CD4-positive, alpha-beta T cell treated with Interleukin-6 at 100 ng/mL for 8 hours (primary cell): ENCODE measurements at regions not wholly inside any gene's neighbourhood (a gene's known extent, or its start where the extent isn't known, plus 50 kb on each side); places are given as distances from the start of the nearest gene placed in this dataset.
"Not testable (repeated sequence)": the region's sequence is repeated elsewhere in the genome, so short reads cannot be mapped to it uniquely, and the experiment has no call there.

ENCODE experiments used
- DNase-seq: peaks from one replicate; pipeline ENCODE4 v3.0.0-alpha.2; 2020; ENCODE audit warnings: mixed read lengths, low spot score

DNA sequence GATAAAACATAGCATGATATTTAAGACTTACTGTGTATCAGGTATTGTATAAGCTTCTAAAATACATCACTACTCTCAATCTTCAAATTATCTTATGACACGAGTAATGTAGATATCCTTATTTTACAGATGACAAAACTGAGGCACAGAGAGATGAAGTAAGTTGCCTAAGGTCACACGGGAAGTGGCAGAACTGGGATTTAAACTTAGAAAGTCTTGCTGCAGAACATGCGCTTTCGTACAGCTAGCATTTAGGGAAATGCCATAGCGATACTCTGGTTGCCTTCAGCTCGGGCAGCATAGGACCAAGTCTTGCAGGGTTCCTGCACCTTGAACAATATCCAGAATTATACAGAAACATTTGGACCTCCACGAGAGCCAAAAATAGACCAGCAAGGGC lies 162.4 kb downstream of the BRMS1L start:
- DNase-seq, result no peak

DNA sequence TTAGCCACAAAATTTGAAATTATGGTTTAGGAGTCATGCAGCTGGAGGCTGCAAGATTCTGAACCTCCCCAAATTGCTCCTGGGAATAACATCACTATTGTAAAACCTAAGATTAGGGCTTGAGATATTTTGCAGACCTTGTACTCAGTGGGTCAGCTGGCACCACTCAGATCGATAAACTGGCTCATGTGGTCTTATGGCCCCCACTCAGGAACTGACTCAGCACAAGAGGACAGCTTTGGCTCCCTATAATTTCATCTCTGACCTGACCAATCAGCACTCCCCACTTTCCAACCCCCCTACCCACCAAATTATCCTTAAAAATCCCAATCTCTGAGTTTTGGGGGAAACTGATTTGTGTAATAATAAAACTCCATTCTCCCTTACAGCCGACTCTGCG lies 161.6 kb downstream of the BRMS1L start:
- no peak for DNase-seq

DNA sequence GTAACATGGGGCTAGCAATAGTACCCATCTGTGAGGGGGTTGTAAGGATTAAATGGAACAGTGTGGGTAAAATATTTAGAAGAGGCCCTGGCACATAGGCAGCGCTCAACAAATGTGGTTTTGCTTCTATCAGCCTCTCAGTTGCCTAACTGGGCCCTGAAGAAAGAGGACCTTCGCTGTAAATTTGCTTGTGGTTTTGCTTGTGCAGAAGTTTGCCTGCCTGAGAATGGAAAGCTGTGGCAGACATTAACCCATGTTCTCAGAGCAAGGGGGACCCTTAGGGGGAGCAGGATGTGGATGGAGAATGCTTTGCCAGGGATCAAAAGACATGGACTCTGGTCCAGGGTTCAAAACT lies 160.1 kb downstream of the BRMS1L start:
- DNase-seq, result no peak

DNA sequence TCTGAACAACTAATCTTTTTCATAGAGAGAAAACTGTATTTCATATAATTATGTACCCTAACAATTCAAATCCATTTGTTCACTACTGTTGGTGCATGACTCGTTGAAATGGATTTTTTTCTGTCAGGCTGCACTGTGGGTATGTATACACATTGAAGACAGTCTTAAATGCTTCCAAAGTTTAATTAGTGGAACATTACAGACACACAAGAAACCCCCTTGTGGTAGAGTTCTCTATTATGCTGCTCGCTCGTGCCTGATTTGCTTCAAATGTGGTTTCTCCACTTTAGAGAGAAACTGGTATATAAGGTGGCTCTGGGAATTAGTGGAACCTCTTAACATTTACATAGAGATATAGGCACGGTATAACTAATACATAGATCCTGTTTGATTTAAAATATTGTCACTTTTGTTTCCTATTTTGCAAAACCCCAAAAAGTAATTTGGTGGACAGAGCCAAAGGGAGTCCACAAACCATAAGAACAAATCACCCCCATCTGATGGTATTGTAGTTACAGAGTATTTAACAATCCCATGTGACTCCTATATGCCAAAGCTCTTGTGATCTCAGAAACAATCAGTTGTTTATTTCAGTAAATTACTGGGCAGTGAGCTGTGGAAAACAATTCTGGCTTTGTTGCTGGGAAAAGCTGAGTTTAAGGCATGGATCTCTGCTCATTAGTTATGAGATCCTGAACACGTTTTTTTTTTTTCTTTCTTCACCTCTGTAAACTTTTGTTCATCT lies 159.5 kb downstream of the BRMS1L start:
- DNase-seq, result no peak

- DNase-seq, result no peak
Measured at GRCh38 chr14:35979531-35979930, 153.4 kb downstream of the BRMS1L start.

- no peak for DNase-seq
Measured at GRCh38 chr14:35978561-35978960, 152.4 kb downstream of the BRMS1L start.

DNA sequence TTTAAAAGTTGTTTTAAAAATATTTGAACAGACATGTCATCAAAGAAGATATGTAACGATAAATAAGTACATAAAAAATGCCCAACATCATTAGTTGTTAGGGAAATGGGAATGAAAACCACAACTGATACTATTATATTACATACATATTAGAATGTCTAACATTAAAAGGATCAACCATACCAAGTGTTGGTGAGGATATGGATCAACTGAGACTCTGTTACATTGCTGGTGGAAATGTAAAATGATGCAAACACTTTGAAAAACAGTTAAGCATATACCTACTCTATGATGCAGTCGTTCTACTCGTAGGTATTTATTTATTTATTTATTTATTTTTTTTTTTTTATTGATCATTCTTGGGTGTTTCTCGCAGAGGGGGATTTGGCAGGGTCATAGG lies 149.7 kb downstream of the BRMS1L start:
- no peak for DNase-seq

DNA sequence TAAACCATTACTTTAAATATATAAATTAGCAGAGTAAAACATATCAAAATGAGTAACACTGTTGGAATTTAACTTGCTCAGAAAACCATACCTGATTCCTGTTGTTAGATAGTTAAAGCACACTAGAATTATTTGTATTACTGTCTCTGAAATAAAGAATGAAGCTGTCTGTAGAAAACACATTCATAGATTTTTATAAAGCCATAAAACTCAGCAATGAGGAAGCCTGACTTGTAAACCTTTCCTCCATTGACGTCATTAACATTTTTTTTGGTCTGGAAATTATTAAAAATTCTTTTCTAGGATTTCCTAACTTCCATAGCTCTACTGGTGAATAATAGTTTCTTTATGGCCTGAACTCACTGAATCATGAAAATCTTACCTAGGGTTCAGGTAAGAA lies 147.6 kb downstream of the BRMS1L start:
- DNase-seq, result no peak

DNA sequence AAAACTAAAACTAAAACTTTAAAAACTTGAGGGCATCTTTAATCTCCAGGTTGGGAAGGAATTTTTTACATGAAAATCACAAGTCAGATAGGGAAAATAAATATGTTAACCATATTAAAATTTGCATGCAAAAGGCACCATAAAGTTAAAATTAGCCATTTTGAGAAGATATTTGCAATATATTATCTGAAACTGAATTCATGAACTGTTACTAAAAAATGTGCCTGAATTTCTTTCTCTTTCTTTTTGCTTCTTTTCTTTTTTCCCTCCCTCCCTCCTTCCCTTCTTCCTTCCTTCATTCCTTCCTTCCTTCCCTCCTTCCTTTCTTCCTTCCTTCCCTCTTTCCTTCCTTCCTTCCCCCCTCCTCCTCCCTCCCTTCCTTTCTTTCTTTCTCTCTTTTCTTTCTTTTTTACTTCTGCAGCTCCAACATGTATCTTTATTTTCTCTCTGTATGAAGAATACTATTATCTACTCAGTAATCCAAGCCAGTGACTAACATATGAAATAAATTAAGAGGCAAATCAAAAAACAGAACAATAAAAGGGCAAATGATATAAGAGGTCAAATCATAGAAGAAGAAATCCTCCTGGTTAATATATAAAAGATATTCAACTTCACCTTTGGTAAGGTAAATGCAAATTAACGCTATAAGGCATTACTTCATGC lies 146.0 kb downstream of the BRMS1L start:
- no peak for DNase-seq

GRCh38 chr14:35969310-35969709 lies 143.2 kb downstream of the BRMS1L start:
- DNase-seq, result no peak

- DNase-seq, result no peak
Measured at GRCh38 chr14:35965400-35965799, 139.3 kb downstream of the BRMS1L start.

DNA sequence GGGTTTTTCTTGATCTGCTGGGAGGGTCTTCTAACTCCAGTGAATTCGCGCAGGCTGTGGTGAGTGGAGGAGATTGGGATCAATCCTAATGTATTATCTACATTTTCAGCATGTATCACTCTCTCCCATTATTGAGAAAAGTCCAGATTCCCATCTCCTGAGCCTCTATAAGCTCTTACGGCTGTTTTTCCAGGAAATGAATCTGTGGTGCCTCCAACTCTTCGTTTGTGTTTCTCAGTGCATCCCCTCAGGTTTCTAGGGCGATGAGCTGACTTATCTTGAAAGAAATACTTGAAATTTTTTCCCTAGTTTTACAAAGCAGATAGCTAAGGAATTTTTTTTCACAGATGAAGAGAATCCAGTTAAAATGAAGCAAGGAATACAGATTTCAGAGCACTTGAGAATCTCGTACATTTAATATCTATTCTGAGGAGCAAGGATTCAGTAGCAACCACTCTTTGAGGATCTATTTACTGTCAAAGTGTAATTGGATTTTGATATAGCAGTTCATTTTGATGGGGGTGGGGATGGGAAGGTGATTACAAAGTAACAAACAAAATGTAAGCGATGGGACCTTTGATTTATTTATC lies 138.7 kb downstream of the BRMS1L start:
- DNase-seq, result no peak

- DNase-seq, result no peak
Measured at GRCh38 chr14:35963209-35963608, 137.1 kb downstream of the BRMS1L start.

- DNase-seq, result no peak
Measured at GRCh38 chr14:35961697-35962274, 135.6 kb downstream of the BRMS1L start.

- no peak for DNase-seq
Measured at GRCh38 chr14:35959835-35960234, 133.7 kb downstream of the BRMS1L start.

DNA sequence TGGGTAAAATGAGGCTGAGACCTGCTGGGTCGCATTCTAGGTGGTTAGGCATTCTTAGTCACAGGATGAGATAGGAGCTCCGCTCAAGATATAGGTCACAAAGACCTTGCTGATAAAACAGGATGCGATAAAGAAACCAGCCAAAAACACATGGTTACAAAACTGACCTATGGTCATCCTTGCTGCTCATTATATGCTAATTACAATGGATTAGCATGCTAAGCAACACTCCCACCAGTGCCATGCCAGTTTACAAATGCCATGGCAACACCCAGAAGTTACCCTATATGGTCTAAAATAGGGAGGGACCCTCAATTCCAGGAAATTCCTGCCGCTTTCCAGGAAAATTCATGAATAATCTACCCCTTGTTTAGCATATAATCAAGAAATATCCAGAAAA lies 132.4 kb downstream of the BRMS1L start:
- DNase-seq, result no peak

- no peak for DNase-seq
Measured at GRCh38 chr14:35956376-35957085, 130.4 kb downstream of the BRMS1L start.

GRCh38 chr14:35952584-35952983 lies 126.4 kb downstream of the BRMS1L start:
- no peak for DNase-seq

- DNase-seq, result no peak
Measured at GRCh38 chr14:35949920-35950513, 123.9 kb downstream of the BRMS1L start.

DNA sequence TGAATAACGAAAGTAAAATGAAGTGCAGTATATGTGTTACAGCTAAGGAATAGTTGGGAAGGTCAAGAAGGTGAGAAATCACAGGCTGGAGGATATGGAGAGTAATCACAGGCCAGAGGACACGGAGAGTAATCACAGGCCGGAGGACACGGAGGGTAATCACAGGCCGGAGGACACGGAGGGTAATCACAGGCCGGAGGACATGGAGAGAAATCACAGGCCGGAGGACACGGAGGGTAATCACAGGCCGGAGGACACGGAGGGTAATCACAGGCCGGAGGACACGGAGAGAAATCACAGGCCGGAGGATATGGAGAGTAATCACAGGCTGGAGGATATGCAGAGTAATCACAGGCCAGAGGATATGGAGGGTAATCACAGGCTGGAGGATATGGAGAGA lies 121.8 kb downstream of the BRMS1L start:
- not testable (repeated sequence) for DNase-seq

GRCh38 chr14:35944847-35945246 lies 118.7 kb downstream of the BRMS1L start:
- DNase-seq, result no peak

- no peak for DNase-seq
Measured at GRCh38 chr14:35940291-35940690, 114.2 kb downstream of the BRMS1L start.
